H1 (cell line): ENCODE measurements at regions not wholly inside any gene's neighbourhood (a gene's known extent, or its start where the extent isn't known, plus 50 kb on each side); places are given as distances from the start of the nearest gene placed in this dataset.

Experiments used
- CTCF ChIA-PET: fragments of 300-600 bp; sonication (Branson Sonifier 250); formaldehyde crosslinking; loops from one replicate; lab custom pipeline; 2021; ENCODE audit not compliant: partially characterized antibody; lab: Charles Lee
- POLR2A ChIA-PET: fragments of 300-600 bp; sonication (Branson Sonifier 250); formaldehyde crosslinking; loops from one replicate; lab custom pipeline; 2021; ENCODE audit warnings: inconsistent platforms; ENCODE audit not compliant: partially characterized antibody; lab: Charles Lee
- DNase-seq, 2 experiments: peaks; one replicate each; pipeline versions ENCODE4 v3.0.0 to v3.0.0-alpha.2; 2010 to 2022; ENCODE audit warnings: low spot score in 2 of 2, low read depth in 1 of 2, mixed read lengths in 1 of 2
- FAIRE-seq: peaks from 2 replicates; lab custom pipeline; 2011; peaks lifted over from hg19 to GRCh38; lab: Jason Lieb, UNC
- H2AFZ ChIP-seq: 2 replicates; pipeline ENCODE4 v1.8.1; 2012; ENCODE audit warnings: low read length, inconsistent platforms
- H2AK5ac ChIP-seq: 2 replicates; pipeline ENCODE4 v1.6.1; 2013; ENCODE audit warnings: low read depth, low read length
- H2BK120ac ChIP-seq: replicated peaks from 2 replicates; pipeline ENCODE3; 2013; ENCODE audit warnings: low read depth, low read length, inconsistent platforms
- H2BK12ac ChIP-seq: 2 replicates; pipeline ENCODE4 v1.6.1; 2013; ENCODE audit warnings: low read depth, low read length
- H2BK15ac ChIP-seq: 2 replicates; pipeline ENCODE4 v1.6.1; 2013; ENCODE audit warnings: low read length
- H2BK20ac ChIP-seq: 2 replicates; pipeline ENCODE4 v1.6.1; 2013; ENCODE audit warnings: low read length
- H2BK5ac ChIP-seq: 2 replicates; pipeline ENCODE4 v1.6.1; 2013; ENCODE audit warnings: low read depth, low read length
- H3K14ac ChIP-seq: 2 replicates; pipeline ENCODE4 v1.6.1; 2013; ENCODE audit warnings: inconsistent platforms; ENCODE audit not compliant: insufficient read length
- H3K18ac ChIP-seq: 2 replicates; pipeline ENCODE4 v1.6.1; 2013; ENCODE audit warnings: low read length; ENCODE audit errors: extremely low read depth
- H3K23ac ChIP-seq: 2 replicates; pipeline ENCODE4 v1.6.1; 2013; ENCODE audit warnings: inconsistent platforms; ENCODE audit not compliant: insufficient read length
- H3K23me2 ChIP-seq: 2 replicates; pipeline ENCODE4 v1.6.1; 2013; ENCODE audit warnings: low read depth, low read length
- H3K27ac ChIP-seq: 2 replicates; pipeline ENCODE4 v1.6.1; 2011; ENCODE audit warnings: low read depth, low read length, inconsistent platforms
- H3K27me3 ChIP-seq, 4 experiments: replicated peaks in 1 of 4; 1 replicate in 1 of 4; 2 replicates in 3 of 4; pipeline versions ENCODE4 v1.6.1 to v1.8.1; 2011 to 2013; ENCODE audit warnings: low read length in 3 of 4, mild to moderate bottlenecking in 3 of 4, inconsistent platforms in 2 of 4, mixed read lengths in 2 of 4, moderate library complexity in 1 of 4; ENCODE audit not compliant: control insufficient read depth in 3 of 4, insufficient read depth in 3 of 4; ENCODE audit errors: extremely low read depth in 1 of 4
- H3K36me3 ChIP-seq, 4 experiments: 2 replicates each; pipeline versions ENCODE4 v1.6.1 to v1.8.1; 2011 to 2013; ENCODE audit warnings: mild to moderate bottlenecking in 4 of 4, low read length in 3 of 4, moderate library complexity in 2 of 4, control low read depth in 1 of 4, inconsistent platforms in 1 of 4; ENCODE audit not compliant: insufficient read depth in 4 of 4, control insufficient read depth in 2 of 4
- H3K4ac ChIP-seq: replicated peaks from 2 replicates; pipeline ENCODE3; 2013; ENCODE audit warnings: low read length, low read depth, mixed read lengths, inconsistent platforms; ENCODE audit not compliant: insufficient read length
- H3K4me1 ChIP-seq, 4 experiments: replicated peaks in 1 of 4; 1 replicate in 1 of 4; 2 replicates in 3 of 4; pipeline versions ENCODE4 v1.6.1 to v1.8.1; 2011 to 2013; ENCODE audit warnings: low read length in 3 of 4, inconsistent platforms in 2 of 4, mixed read lengths in 1 of 4; ENCODE audit not compliant: insufficient read depth in 4 of 4, control insufficient read depth in 3 of 4
- H3K4me2 ChIP-seq, 2 experiments: 2 replicates each; pipeline versions ENCODE4 v1.6.1 to v1.8.1; 2011 to 2013; ENCODE audit warnings: low read depth in 2 of 2, low read length in 2 of 2, control low read depth in 1 of 2, inconsistent platforms in 1 of 2, mild to moderate bottlenecking in 1 of 2; ENCODE audit not compliant: insufficient read depth in 1 of 2
- H3K4me3 ChIP-seq, 4 experiments: fragments of 200-600, 300-600 bp in 1 of 4; sonication (generic), shearing (Covaris generic), sonication (Bioruptor Twin) in 1 of 4; 2 replicates each; pipeline versions ENCODE4 v1.5.1 to v1.8.1; 2011 to 2016; ENCODE audit warnings: low read length in 4 of 4, low read depth in 3 of 4, control low read depth in 2 of 4, inconsistent platforms in 2 of 4, mild to moderate bottlenecking in 2 of 4, mixed read lengths in 1 of 4, moderate library complexity in 1 of 4; ENCODE audit not compliant: insufficient read depth in 2 of 4; ENCODE audit errors: extremely low read depth in 1 of 4
- H3K56ac ChIP-seq: replicated peaks from 2 replicates; pipeline ENCODE3; 2013; ENCODE audit warnings: low read depth, mild to moderate bottlenecking, mixed read lengths, low read length, inconsistent platforms; ENCODE audit not compliant: insufficient read length
- H3K79me1 ChIP-seq: 2 replicates; pipeline ENCODE4 v1.6.1; 2013; ENCODE audit warnings: low read depth, low read length, control low read depth
- H3K79me2 ChIP-seq, 2 experiments: 2 replicates each; pipeline versions ENCODE4 v1.6.1 to v1.8.1; 2012 to 2013; ENCODE audit warnings: low read length in 2 of 2, mild to moderate bottlenecking in 2 of 2, inconsistent platforms in 1 of 2; ENCODE audit not compliant: insufficient read depth in 2 of 2, control insufficient read depth in 1 of 2
- H3K9ac ChIP-seq, 4 experiments: replicated peaks in 1 of 4; 1 replicate in 1 of 4; 2 replicates in 3 of 4; pipeline versions ENCODE4 v1.6.1 to v1.8.1; 2011 to 2013; ENCODE audit warnings: low read depth in 3 of 4, low read length in 3 of 4, control low read depth in 2 of 4, mild to moderate bottlenecking in 2 of 4, moderate library complexity in 2 of 4, inconsistent platforms in 1 of 4; ENCODE audit errors: extremely low read depth in 1 of 4
- H3K9me3 ChIP-seq, 2 experiments: 2 replicates each; pipeline versions ENCODE4 v1.6.1 to v1.8.1; 2012 to 2013; ENCODE audit warnings: mild to moderate bottlenecking in 2 of 2, moderate library complexity in 2 of 2, control low read depth in 1 of 2, inconsistent platforms in 1 of 2, low read depth in 1 of 2, low read length in 1 of 2, mixed read lengths in 1 of 2; ENCODE audit not compliant: insufficient read depth in 2 of 2
- H4K20me1 ChIP-seq, 2 experiments: replicated peaks in 1 of 2; 2 replicates each; pipeline versions ENCODE3 to v1.8.1; 2011 to 2013; ENCODE audit warnings: inconsistent platforms in 2 of 2, low read length in 2 of 2, mild to moderate bottlenecking in 1 of 2; ENCODE audit not compliant: insufficient read depth in 2 of 2, control insufficient read depth in 1 of 2
- H4K5ac ChIP-seq: 2 replicates; pipeline ENCODE4 v1.6.1; 2013; ENCODE audit warnings: low read length, low read depth, mixed read lengths, inconsistent platforms; ENCODE audit not compliant: insufficient read length
- H4K8ac ChIP-seq: 2 replicates; pipeline ENCODE4 v1.8.0; 2013; ENCODE audit warnings: mild to moderate bottlenecking, moderate library complexity, low read length, inconsistent platforms; ENCODE audit not compliant: insufficient read depth; ENCODE audit errors: extremely low read depth
- H4K91ac ChIP-seq: replicated peaks from 2 replicates; pipeline ENCODE3; 2013; ENCODE audit warnings: low read length, mixed read lengths, inconsistent platforms; ENCODE audit not compliant: insufficient read length
- BACH1 ChIP-seq: IDR thresholded peaks from 2 replicates; pipeline ENCODE4 v1.6.1; 2012; ENCODE audit warnings: low read length, improper control_type of control experiment
- CBX8 ChIP-seq: fragments of 300-800, 300-1000 bp; sonication (generic); IDR thresholded peaks from 2 replicates; pipeline ENCODE4 v1.7.1; 2016; ENCODE audit warnings: low read depth, low read length, borderline replicate concordance
- CEBPB ChIP-seq: IDR thresholded peaks from 2 replicates; pipeline ENCODE4 v1.6.1; 2012; ENCODE audit warnings: low read depth, low read length
- CHD1 ChIP-seq: IDR thresholded peaks from 2 replicates; pipeline ENCODE4 v1.6.1; 2012; ENCODE audit warnings: low read depth, low read length, improper control_type of control experiment
- GABPA ChIP-seq: IDR thresholded peaks from 2 replicates; pipeline ENCODE4 v1.6.1; 2011; ENCODE audit warnings: mild to moderate bottlenecking, low read length, moderate library complexity, borderline replicate concordance; ENCODE audit not compliant: insufficient read depth
- MAFK ChIP-seq: IDR thresholded peaks from 2 replicates; pipeline ENCODE4 v1.6.1; 2012; ENCODE audit warnings: low read depth, mild to moderate bottlenecking, improper control_type of control experiment, low read length
- NRF1 ChIP-seq: IDR thresholded peaks from 2 replicates; pipeline ENCODE4 v1.6.1; 2011; ENCODE audit warnings: mild to moderate bottlenecking, low read depth, low read length, improper control_type of control experiment
- PHF8 ChIP-seq: fragments of 200-600 bp; sonication (generic); conservative IDR thresholded peaks from 2 replicates; pipeline ENCODE4 v1.7.1; 2012; ENCODE audit warnings: low read depth, mild to moderate bottlenecking, inconsistent platforms, low read length, moderate library complexity
- RBBP5 ChIP-seq: IDR thresholded peaks from 2 replicates; pipeline ENCODE4 v1.7.1; 2012; ENCODE audit warnings: low read depth, mild to moderate bottlenecking, inconsistent platforms, low read length, moderate library complexity, borderline replicate concordance
- RXRA ChIP-seq: IDR thresholded peaks from 2 replicates; pipeline ENCODE4 v1.6.1; 2011; ENCODE audit warnings: low read depth, mild to moderate bottlenecking, low read length, moderate library complexity; ENCODE audit not compliant: insufficient read depth
- SIRT6 ChIP-seq: IDR thresholded peaks from one replicate; pipeline ENCODE4 v1.7.1; 2012; ENCODE audit warnings: low read length, inconsistent platforms
- SUZ12 ChIP-seq: fragments of 200-600 bp; sonication (generic); IDR thresholded peaks from 2 replicates; pipeline ENCODE4 v1.6.1; 2012; ENCODE audit warnings: mild to moderate bottlenecking, inconsistent platforms, low read length, moderate library complexity, mixed read lengths
- TBP ChIP-seq: IDR thresholded peaks from 2 replicates; pipeline ENCODE4 v1.6.1; 2011; ENCODE audit warnings: low read depth, low read length, improper control_type of control experiment
- WGBS, 2 experiments: shearing (Covaris generic) in 1 of 2; methylation state at CpG; one replicate each; pipeline versions ENCODE4 v1.1.6 to v1.1.7; 2013 to 2015; ENCODE audit warnings: low lambda C conversion rate in 2 of 2, mixed read lengths in 2 of 2, inconsistent platforms in 1 of 2, low coverage in 1 of 2, missing lambda C conversion rate in 1 of 2; ENCODE audit not compliant: insufficient replicate concordance in 2 of 2, insufficient coverage in 1 of 2, insufficient read length in 1 of 2; ENCODE audit errors: extremely low coverage in 1 of 2, missing lambda C conversion rate in 1 of 2; 5-methylcytosine and 5-hydroxymethylcytosine counted together
- TF ChIP-seq, protein P1 (sequence below): IDR thresholded peaks from 2 replicates; pipeline ENCODE4 v1.6.1; 2012; ENCODE audit warnings: inconsistent platforms

- Histone ChIP-seq H2BK120ac (no peak overlapping the region), H4K5ac (no peak overlapping the region)
- TF ChIP-seq BACH1 (no peak), SIRT6 (no peak), GABPA (no peak), PHF8 (no peak), RBBP5 (no peak), CEBPB (no peak), RXRA (no peak), NRF1 (no peak), CHD1 (no peak), CBX8 (no peak), MAFK (no peak), SUZ12 (no peak), TBP (no peak)
- TF ChIP-seq, protein P1, sequence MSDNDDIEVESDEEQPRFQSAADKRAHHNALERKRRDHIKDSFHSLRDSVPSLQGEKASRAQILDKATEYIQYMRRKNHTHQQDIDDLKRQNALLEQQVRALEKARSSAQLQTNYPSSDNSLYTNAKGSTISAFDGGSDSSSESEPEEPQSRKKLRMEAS: no peak
These were observed 67.0 kb upstream of the C7orf33 start for GRCh38 chr7:148523550-148523949.

More at GRCh38 chr7:148523550-148523949, 67.0 kb upstream of the C7orf33 start:
- no peaks in the 10 kb centered on the region for H3K36me3 ChIP-seq
- no peak overlapping the region for H3K18ac ChIP-seq
- no peaks in the 10 kb centered on the region for H3K27me3 ChIP-seq
- no peak overlapping the region for H4K91ac ChIP-seq
- H3K4me1 ChIP-seq: peaks cover 0 to 3% (median under 1%) of the 10 kb centered on the region in 4 experiments; a peak in 1 of 7 replicates
- no peaks in the 10 kb centered on the region for H3K79me1 ChIP-seq
- H3K9me3 ChIP-seq: no peaks in the 10 kb centered on the region
- no peak overlapping the region for H2BK20ac ChIP-seq
- no peak overlapping the region for H2BK5ac ChIP-seq
- H3K23ac ChIP-seq: no peak overlapping the region
- H3K4ac ChIP-seq: no peak overlapping the region
- H2BK15ac ChIP-seq: no peak overlapping the region
- no peaks in the 10 kb centered on the region for H3K79me2 ChIP-seq
- 83% methylated on average over 4 of the region's 4 CpGs; no CpG with 5 or more reads in 1 of the 2 experiments for WGBS, 2 experiments
- no peak overlapping the region for H3K4me2 ChIP-seq
- no peak for DNase-seq
- no peak overlapping the region for H3K4me3 ChIP-seq
- H3K27ac ChIP-seq: no peak overlapping the region
- no peak overlapping the region for H4K8ac ChIP-seq
- CTCF ChIA-PET: interaction anchor here (0.5 to 1.9 kb wide), 2 partner anchors 18 to 53 kb away, joined by 3 to 9 read pairs; no protein-coding TSS in a partner anchor
- no peak overlapping the region for H2AFZ ChIP-seq
- no peaks in the 10 kb centered on the region for H3K23me2 ChIP-seq
- H2AK5ac ChIP-seq: no peak overlapping the region
- no peaks in the 10 kb centered on the region for H4K20me1 ChIP-seq
- H3K9ac ChIP-seq: no peak overlapping the region
- no peak overlapping the region for H2BK12ac ChIP-seq
- no peak overlapping the region for H3K56ac ChIP-seq
- POLR2A ChIA-PET: no interaction called here
- H3K14ac ChIP-seq: no peak overlapping the region
- no peak for FAIRE-seq
